ENCODE measurements at regions not wholly inside any gene's neighbourhood (a gene's known extent, or its start where the extent isn't known, plus 50 kb on each side); places are given as distances from the start of the nearest gene placed in this dataset.

DNA sequence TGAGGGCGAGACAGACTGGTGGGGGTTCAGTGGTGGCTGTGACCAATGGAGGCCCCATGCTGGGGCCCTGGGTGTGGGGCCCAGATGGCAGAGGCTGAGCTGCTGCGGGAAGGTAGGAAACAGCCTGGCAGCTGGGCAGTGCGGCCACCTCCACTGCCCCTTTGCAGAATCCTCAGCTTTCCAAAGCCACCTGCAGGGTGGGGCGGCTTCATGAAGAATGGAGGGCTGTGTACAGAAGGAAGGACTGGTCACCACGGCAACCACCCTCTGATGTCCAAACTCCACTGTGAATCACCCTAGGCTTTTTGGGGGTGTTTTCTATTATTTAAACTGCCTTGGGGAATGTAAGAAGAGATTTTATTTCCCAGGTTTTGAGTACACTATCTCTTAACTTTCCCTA, 166.3 kb upstream of the NAV2 start:
- in situ Hi-C loops (cut with MboI; ENCODE audit: low pct_ligation_motif_present in 1 of 4, low pct_unique_long_range_greater_than_20kb in 1 of 4, low sequenced_read_pairs in 3 of 4): loop anchor here in 2 of 4 donors (25.0 kb wide), 2 partner anchors 234 to 484 kb away; partner anchors contain the start of gene MRGPRX2 (in 2 of the 2)
- Histone ChIP-seq H3K4me3 (no peak overlapping the region), H3K27ac (no peak overlapping the region), H3K9me3 (no peaks in the 10 kb centered on the region), H3K27me3 (no peaks in the 10 kb centered on the region), H3K36me3 (no peaks in the 10 kb centered on the region), H3K4me1 (no peaks in the 10 kb centered on the region)
- TF ChIP-seq, protein P1, sequence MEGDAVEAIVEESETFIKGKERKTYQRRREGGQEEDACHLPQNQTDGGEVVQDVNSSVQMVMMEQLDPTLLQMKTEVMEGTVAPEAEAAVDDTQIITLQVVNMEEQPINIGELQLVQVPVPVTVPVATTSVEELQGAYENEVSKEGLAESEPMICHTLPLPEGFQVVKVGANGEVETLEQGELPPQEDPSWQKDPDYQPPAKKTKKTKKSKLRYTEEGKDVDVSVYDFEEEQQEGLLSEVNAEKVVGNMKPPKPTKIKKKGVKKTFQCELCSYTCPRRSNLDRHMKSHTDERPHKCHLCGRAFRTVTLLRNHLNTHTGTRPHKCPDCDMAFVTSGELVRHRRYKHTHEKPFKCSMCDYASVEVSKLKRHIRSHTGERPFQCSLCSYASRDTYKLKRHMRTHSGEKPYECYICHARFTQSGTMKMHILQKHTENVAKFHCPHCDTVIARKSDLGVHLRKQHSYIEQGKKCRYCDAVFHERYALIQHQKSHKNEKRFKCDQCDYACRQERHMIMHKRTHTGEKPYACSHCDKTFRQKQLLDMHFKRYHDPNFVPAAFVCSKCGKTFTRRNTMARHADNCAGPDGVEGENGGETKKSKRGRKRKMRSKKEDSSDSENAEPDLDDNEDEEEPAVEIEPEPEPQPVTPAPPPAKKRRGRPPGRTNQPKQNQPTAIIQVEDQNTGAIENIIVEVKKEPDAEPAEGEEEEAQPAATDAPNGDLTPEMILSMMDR (IDR thresholded peaks at IDR 0.05): no peak
- TF ChIP-seq POLR2A (IDR thresholded peaks at IDR 0.05): no peak
- TF ChIP-seq POLR2AphosphoS5 (IDR thresholded peaks at IDR 0.05): no peak
- no peak for TF ChIP-seq EP300 (IDR thresholded peaks at IDR 0.05; ENCODE audit: low read depth)
- WGBS, 2 donors (ENCODE audit: low coverage in 1 of 2): 50% methylated on average over 5 of the region's 5 CpGs; no CpG with 5 or more reads in 1 of the 2 donors
- DNase-seq: no peak
- intact Hi-C loops (cut with DNase I; ENCODE audit: low total_unique reads): loop anchor here (10.0 kb wide), 1 partner anchor 482 kb away; the partner anchor contains the start of gene MRGPRX2

DNA sequence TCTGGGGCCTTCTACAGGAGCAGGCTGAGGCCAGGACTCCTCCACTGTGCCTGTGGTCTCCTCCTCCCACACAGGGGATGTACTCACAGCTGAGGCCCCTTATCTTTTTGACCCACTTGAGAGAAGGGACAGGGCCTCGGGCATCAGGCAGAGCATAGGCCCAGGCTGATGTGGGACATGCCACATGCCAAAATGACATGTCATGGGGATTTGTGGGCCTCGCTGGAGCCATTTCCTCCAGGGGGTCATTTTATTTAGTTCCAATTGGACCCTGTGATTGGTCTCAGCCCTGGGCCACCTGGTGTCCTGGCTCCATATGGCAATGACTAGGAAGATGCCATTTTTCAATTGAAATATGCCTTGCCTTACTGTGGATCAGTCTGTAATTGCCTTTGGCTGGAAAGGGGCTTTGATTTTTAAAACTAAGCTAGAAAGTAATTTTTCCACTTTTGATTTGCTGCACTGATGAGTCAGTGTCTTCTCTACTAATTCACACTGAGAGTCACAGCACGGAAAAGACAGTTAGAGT, 171.1 kb upstream of the NAV2 start:
- in situ Hi-C loops (cut with MboI; ENCODE audit: low pct_ligation_motif_present in 1 of 4, low pct_unique_long_range_greater_than_20kb in 1 of 4, low sequenced_read_pairs in 3 of 4): loop anchor here in 2 of 4 donors (25.0 kb wide), 2 partner anchors 229 to 479 kb away; partner anchors contain the start of gene MRGPRX2 (in 2 of the 2)
- Histone ChIP-seq H3K9me3 (no peaks in the 10 kb centered on the region), H3K27ac (no peak overlapping the region), H3K4me1 (no peaks in the 10 kb centered on the region), H3K4me3 (no peak overlapping the region), H3K36me3 (no peaks in the 10 kb centered on the region), H3K27me3 (no peaks in the 10 kb centered on the region)
- intact Hi-C loops (cut with DNase I; ENCODE audit: low total_unique reads): loop anchor here (1.0 to 10.0 kb wide), 2 partner anchors 46 to 477 kb away; partner anchors contain the start of gene MRGPRX2
- 84% methylated on average over 3 of the region's 3 CpGs; no CpG with 5 or more reads in 1 of the 2 donors for WGBS, 2 donors (ENCODE audit: low coverage in 1 of 2)
- TF ChIP-seq POLR2A (IDR thresholded peaks at IDR 0.05) (no peak), POLR2AphosphoS5 (IDR thresholded peaks at IDR 0.05) (no peak), EP300 (IDR thresholded peaks at IDR 0.05; ENCODE audit: low read depth) (no peak)
- TF ChIP-seq, protein P1 (IDR thresholded peaks at IDR 0.05): no peak
- no peak for DNase-seq

DNA sequence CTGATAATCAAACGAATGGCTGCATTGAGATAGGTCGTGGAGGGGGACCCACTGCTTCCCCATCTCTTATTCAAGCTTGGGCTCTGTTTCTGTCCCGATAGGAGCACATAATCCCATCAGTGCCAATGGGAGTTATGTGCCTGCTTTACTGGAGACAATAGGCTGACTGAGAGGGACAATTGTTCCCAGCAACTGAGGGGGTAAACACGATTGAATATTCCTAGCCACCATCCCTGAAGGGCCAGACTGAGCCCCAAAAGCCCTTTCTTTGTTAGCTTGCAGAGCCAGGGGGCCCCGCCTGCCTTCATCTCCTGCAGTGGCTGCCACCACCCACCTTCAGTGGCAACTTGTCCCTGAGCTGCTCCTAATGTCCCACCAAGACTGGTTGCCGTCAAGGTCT, 172.8 kb upstream of the NAV2 start:
- WGBS, 2 donors (ENCODE audit: low coverage in 1 of 2): 86 to 90% methylated on average over 6 of the region's 6 CpGs
- H3K4me1 ChIP-seq: no peaks in the 10 kb centered on the region
- no peak overlapping the region for H3K27ac ChIP-seq
- no peaks in the 10 kb centered on the region for H3K36me3 ChIP-seq
- no peak for TF ChIP-seq POLR2A (IDR thresholded peaks at IDR 0.05)
- H3K4me3 ChIP-seq: no peak overlapping the region
- in situ Hi-C loops (cut with MboI; ENCODE audit: low pct_ligation_motif_present in 1 of 4, low pct_unique_long_range_greater_than_20kb in 1 of 4, low sequenced_read_pairs in 3 of 4): loop anchor here in 2 of 4 donors (25.0 kb wide), 2 partner anchors 228 to 478 kb away; partner anchors contain the start of gene MRGPRX2 (in 2 of the 2)
- DNase-seq: no peak
- intact Hi-C loops (cut with DNase I; ENCODE audit: low total_unique reads): loop anchor here (10.0 kb wide), 1 partner anchor 475 kb away; the partner anchor contains the start of gene MRGPRX2
- H3K27me3 ChIP-seq: no peaks in the 10 kb centered on the region
- no peaks in the 10 kb centered on the region for H3K9me3 ChIP-seq

DNA sequence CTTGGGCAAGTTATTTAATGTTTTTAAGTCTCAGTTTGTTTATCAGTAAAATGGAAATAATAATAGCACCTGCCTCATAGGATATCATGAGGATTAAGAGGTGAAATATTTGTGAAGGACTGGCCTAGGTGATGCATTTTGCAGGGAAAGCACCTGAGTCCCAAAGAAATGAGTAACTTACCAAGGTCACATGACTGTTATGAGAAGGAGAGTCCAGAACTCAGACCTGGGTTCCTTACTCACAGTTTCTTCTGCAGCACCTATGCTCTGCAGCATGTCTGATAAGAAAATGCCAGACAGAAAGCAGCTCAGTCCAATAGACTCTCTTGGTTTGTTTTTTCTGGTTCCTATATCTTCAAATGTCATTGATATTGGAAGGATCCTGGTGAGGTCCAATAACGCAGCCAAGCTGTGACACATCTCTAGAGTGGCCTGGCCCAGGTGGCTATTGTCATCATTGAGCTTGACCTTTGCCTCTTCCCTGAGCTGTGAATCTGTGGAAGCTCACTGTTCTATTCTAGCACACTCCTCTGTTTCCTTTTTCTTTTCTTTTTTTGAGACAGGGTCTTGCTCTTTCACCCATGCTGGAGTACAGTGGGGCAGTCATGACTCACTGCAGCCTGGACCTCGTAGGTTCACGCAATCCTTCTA, 174.7 kb upstream of the NAV2 start:
- Histone ChIP-seq H3K36me3 (no peaks in the 10 kb centered on the region), H3K27me3 (no peaks in the 10 kb centered on the region), H3K4me1 (no peaks in the 10 kb centered on the region), H3K27ac (no peak overlapping the region), H3K4me3 (no peak overlapping the region), H3K9me3 (no peaks in the 10 kb centered on the region)
- in situ Hi-C loops (cut with MboI; ENCODE audit: low pct_ligation_motif_present in 1 of 4, low pct_unique_long_range_greater_than_20kb in 1 of 4, low sequenced_read_pairs in 3 of 4) (loop anchor here in 2 of 4 donors (25.0 kb wide), 2 partner anchors 226 to 476 kb away; partner anchors contain the start of gene MRGPRX2 (in 2 of the 2)), intact Hi-C loops (cut with DNase I; ENCODE audit: low total_unique reads) (no loop called here)
- 74 to 100% methylated on average over 2 to 3 of the region's 3 CpGs for WGBS, 2 donors (ENCODE audit: low coverage in 1 of 2)
- TF ChIP-seq EP300 (IDR thresholded peaks at IDR 0.05; ENCODE audit: low read depth) (no peak), POLR2AphosphoS5 (IDR thresholded peaks at IDR 0.05) (no peak), POLR2A (IDR thresholded peaks at IDR 0.05) (no peak)
- TF ChIP-seq, protein P1 (IDR thresholded peaks at IDR 0.05): no peak
- DNase-seq: no peak

All from transverse colon (tissue), 4 donors.